ENCODE measurements at regions not wholly inside any gene's neighbourhood (a gene's known extent, or its start where the extent isn't known, plus 50 kb on each side); places are given as distances from the start of the nearest gene placed in this dataset.

DNA sequence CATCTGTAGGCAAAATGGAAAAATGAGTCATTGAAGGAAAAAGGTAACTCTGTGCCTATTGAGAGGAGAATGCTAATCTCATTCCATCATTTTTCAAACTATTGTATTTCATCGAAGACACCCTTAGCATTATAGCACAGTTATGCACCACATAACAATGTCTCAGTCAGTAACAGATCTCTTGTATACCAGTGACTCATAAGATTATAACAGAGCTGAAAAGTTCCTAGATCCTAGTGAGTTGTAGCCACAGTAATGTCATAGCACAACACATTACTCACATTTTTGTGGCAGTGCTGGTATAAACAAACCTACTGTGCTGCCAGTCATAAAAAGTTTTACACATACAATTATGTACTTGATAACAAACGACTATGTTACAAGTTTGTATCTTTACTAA lies 1077.6 kb downstream of the DIAPH3 start:
- TF ChIP-seq, protein P1, sequence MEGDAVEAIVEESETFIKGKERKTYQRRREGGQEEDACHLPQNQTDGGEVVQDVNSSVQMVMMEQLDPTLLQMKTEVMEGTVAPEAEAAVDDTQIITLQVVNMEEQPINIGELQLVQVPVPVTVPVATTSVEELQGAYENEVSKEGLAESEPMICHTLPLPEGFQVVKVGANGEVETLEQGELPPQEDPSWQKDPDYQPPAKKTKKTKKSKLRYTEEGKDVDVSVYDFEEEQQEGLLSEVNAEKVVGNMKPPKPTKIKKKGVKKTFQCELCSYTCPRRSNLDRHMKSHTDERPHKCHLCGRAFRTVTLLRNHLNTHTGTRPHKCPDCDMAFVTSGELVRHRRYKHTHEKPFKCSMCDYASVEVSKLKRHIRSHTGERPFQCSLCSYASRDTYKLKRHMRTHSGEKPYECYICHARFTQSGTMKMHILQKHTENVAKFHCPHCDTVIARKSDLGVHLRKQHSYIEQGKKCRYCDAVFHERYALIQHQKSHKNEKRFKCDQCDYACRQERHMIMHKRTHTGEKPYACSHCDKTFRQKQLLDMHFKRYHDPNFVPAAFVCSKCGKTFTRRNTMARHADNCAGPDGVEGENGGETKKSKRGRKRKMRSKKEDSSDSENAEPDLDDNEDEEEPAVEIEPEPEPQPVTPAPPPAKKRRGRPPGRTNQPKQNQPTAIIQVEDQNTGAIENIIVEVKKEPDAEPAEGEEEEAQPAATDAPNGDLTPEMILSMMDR (IDR thresholded peaks at IDR 0.05) = no peak
- TF ChIP-seq POLR2A (IDR thresholded peaks at IDR 0.05) = no peak
- H3K4me3 ChIP-seq = no peak overlapping the region
- no peaks in the 10 kb centered on the region for H3K4me1 ChIP-seq
- no peak for DNase-seq
- no peaks in the 10 kb centered on the region for H3K36me3 ChIP-seq
- H3K27ac ChIP-seq = no peak overlapping the region
- H3K27me3 ChIP-seq = no peaks in the 10 kb centered on the region
- H3K9me3 ChIP-seq = no peaks in the 10 kb centered on the region

DNA sequence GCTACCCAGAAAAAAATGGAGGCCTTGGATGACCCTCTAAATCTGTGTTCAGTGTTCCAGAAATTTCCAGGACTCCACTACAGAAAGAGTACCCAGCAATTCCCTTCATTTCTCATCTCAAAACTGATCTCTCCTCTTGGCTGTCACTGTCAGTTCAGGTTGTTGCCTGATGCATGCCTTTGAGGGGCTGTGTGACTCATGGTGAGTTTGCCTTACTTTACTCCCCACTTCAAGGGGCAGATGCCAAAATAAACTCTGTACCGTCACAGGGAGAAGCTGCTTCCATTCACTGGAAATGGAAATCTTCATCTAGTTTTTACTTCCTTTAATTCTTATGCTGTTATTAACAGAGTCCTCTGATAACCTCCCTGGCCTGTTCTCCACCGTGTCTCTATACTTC lies 1075.0 kb downstream of the DIAPH3 start:
- Histone ChIP-seq H3K36me3 (no peaks in the 10 kb centered on the region), H3K4me1 (no peaks in the 10 kb centered on the region), H3K9me3 (no peaks in the 10 kb centered on the region), H3K27ac (no peak overlapping the region), H3K4me3 (no peak overlapping the region), H3K27me3 (no peaks in the 10 kb centered on the region)
- no peak for DNase-seq
- TF ChIP-seq POLR2A (IDR thresholded peaks at IDR 0.05) = no peak
- TF ChIP-seq, protein P1 (IDR thresholded peaks at IDR 0.05) = no peak

DNA sequence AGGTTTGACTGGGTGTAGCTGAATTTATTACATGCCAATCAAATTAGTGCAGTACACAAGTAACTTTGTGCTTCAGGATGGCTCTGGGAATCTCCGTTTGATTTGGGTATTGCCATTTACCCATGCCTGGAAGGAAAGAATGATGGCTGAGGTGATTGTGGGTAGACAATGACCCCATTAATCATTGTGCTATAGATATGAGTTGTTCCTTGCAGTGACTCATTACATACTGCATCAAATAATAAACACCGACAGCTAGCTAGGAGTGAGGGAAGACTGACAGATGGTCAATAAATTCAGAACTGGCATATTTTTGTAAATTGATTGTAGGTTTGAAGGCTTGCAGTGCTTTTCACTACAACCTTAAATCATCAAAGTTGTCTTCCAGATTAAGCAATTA lies 1069.5 kb downstream of the DIAPH3 start:
- no peak overlapping the region for H3K27ac ChIP-seq
- DNase-seq = no peak
- TF ChIP-seq, protein P1 (IDR thresholded peaks at IDR 0.05) = no peak
- TF ChIP-seq POLR2A (IDR thresholded peaks at IDR 0.05) = no peak
- H3K9me3 ChIP-seq = no peaks in the 10 kb centered on the region
- H3K36me3 ChIP-seq = no peaks in the 10 kb centered on the region
- H3K27me3 ChIP-seq = no peaks in the 10 kb centered on the region
- no peaks in the 10 kb centered on the region for H3K4me1 ChIP-seq
- H3K4me3 ChIP-seq = no peak overlapping the region

DNA sequence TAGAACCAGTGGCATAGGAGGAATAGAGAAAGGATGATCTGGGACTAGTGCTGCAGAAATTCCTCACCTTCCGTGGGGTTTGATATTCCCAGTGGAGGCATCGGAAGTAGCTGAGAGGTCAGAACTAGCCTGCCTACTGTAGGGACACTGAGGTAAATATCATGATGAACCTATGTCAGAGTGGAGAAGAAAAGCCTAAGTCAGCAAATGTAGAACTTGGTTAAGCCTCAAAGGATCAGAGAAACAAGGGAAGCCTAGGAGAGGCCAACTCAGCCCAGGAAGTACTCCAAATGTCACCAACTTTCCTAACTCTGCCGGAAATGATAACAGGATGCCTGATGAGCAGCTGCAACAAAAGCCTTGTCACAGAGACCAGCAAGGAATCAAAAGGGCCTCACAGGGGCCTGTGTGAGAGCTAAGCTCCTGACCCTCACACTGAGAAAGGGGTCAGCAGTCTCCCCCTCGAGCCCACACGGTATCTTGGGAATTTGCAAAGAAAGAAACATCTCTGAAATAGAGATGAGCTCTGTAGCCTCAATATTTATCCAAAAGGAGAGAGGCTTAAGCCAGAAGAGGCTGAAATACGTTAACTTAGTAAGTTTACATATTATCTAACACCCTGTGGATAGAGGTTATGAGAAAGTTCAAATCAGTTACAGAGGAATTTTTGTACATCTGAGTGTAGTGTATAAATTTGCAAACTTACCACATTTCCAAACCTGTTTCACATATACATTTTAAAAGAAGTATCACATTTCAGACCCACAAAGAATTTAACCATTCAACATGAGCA lies 1064.3 kb downstream of the DIAPH3 start:
- Histone ChIP-seq H3K36me3 (no peaks in the 10 kb centered on the region), H3K4me1 (no peaks in the 10 kb centered on the region), H3K9me3 (no peaks in the 10 kb centered on the region), H3K27ac (no peak overlapping the region), H3K27me3 (no peaks in the 10 kb centered on the region), H3K4me3 (no peak overlapping the region)
- TF ChIP-seq POLR2A (IDR thresholded peaks at IDR 0.05) = no peak
- TF ChIP-seq, protein P1 (IDR thresholded peaks at IDR 0.05) = no peak
- DNase-seq = no peak

DNA sequence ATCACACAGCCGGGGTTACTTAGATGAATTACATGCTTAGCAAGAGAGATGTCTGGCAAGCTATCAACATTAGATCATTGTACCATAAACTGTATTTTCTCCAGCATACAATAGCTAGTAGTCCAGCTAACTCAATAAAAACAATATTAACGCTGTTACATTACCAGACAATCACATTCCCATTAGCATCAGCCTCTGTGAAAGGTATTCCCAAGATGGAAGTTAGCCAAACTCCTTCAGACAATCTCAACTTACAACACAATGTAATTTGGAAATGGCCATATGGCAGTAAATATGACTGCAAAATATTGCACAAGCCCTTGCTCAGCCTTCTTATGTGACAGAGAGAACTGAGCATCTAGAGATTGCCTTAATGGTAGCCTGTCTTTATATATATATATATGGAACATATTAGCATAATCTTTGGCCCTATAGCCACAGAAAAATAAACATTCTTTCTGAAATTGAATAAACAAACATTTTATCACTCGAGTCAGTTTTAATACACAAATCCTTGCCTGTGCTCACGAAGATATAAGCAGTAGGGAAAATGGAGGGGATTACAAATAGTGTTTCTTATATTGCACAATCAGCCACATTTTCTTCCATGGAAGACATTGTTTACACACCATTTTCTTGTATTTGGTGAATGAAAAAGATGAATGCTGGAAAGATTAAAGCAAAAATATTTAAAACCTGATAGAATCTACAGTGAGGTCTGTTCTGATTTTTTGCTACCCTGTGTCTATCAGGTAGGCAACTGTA lies 1060.5 kb downstream of the DIAPH3 start:
- Histone ChIP-seq H3K9me3 (no peaks in the 10 kb centered on the region), H3K27me3 (no peaks in the 10 kb centered on the region), H3K4me3 (no peak overlapping the region), H3K27ac (no peak overlapping the region), H3K4me1 (no peaks in the 10 kb centered on the region), H3K36me3 (no peaks in the 10 kb centered on the region)
- DNase-seq = no peak
- no peak for TF ChIP-seq POLR2A (IDR thresholded peaks at IDR 0.05)
- TF ChIP-seq, protein P1 (IDR thresholded peaks at IDR 0.05) = no peak

All from Peyer's patch (tissue), 4 donors.